Effector memory CD4-positive, alpha-beta T cell (primary cell): ENCODE measurements at regions not wholly inside any gene's neighbourhood (a gene's known extent, or its start where the extent isn't known, plus 50 kb on each side); places are given as distances from the start of the nearest gene placed in this dataset.
"Not testable (repeated sequence)": the region's sequence is repeated elsewhere in the genome, so short reads cannot be mapped to it uniquely, and the experiment has no call there.

Experiments used
- DNase-seq, 3 donors: peaks; one replicate each; pipeline ENCODE4 v3.0.0-alpha.2; 2020
- H3K27ac ChIP-seq: 2 replicates; pipeline ENCODE4 v1.7.0; 2013; ENCODE audit warnings: mild to moderate bottlenecking, low read length, moderate library complexity; ENCODE audit not compliant: insufficient read depth, poor library complexity, severe bottlenecking
- H3K27me3 ChIP-seq: replicated peaks from 2 replicates; pipeline ENCODE4 v1.7.0; 2013; ENCODE audit warnings: mild to moderate bottlenecking, low read length; ENCODE audit not compliant: insufficient read depth, control insufficient read depth, poor library complexity, severe bottlenecking
- H3K36me3 ChIP-seq: 2 replicates; pipeline ENCODE4 v1.7.0; 2013; ENCODE audit warnings: mild to moderate bottlenecking, low read length, moderate library complexity; ENCODE audit not compliant: control insufficient read depth, insufficient read depth
- H3K4me1 ChIP-seq: 2 replicates; pipeline ENCODE4 v1.7.0; 2013; ENCODE audit warnings: low read length, mild to moderate bottlenecking; ENCODE audit not compliant: control insufficient read depth, insufficient read depth, poor library complexity, severe bottlenecking
- H3K4me3 ChIP-seq: 2 replicates; pipeline ENCODE4 v1.7.0; 2013; ENCODE audit warnings: low read length, low read depth, mild to moderate bottlenecking; ENCODE audit not compliant: insufficient read depth, poor library complexity, severe bottlenecking
- H3K9me3 ChIP-seq: 2 replicates; pipeline ENCODE4 v1.7.0; 2013; ENCODE audit warnings: mild to moderate bottlenecking, low read length, moderate library complexity; ENCODE audit not compliant: control insufficient read depth

DNA sequence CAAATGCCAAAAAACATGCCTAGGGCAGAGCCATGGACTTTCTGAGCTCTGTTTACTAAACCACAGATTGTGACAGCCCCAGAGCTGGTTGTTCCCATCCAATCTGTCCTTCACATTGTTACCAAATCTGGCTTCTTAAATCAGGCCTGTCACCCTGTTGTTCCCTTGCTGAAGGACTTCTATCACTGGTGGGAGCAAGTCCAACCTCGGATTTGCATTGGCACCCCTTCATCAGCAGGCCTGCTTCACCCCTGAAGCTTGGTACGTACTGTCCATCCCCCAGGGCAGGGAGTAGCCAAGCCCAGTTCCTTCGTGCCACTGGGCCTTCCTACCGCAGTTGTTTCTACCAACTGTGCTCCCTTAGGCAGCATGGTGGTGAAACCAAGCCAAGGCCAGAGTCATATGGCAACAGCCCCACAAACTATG is 357.3 kb upstream of the JARID2 start:
- Histone ChIP-seq H3K36me3 (no peaks in the 10 kb centered on the region), H3K4me3 (no peak overlapping the region), H3K9me3 (no peaks in the 10 kb centered on the region), H3K4me1 (no peaks in the 10 kb centered on the region), H3K27me3 (no peaks in the 10 kb centered on the region), H3K27ac (no peak overlapping the region)
- DNase-seq, result no peak

DNA sequence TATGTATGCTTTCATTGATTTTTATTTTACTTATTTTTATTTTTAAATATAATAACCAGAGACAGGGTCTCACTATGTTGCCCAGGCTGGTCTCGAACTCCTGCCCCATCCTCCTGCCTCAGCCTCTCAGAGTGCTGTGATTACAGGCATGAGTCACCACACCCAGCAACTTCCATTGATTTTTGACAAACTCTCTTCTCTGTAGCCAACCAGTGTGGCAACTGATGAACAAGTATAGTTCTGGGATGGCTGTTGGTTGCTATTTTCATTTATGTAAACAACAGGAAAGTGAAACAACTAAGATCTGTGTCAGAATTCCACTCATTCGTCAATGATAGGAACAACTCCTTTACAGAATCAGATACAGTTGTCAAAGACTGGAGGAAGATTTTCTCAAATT is 356.7 kb upstream of the JARID2 start:
- H3K36me3 ChIP-seq, result no peaks in the 10 kb centered on the region
- no peaks in the 10 kb centered on the region for H3K4me1 ChIP-seq
- H3K27ac ChIP-seq, result no peak overlapping the region
- no peaks in the 10 kb centered on the region for H3K9me3 ChIP-seq
- no peaks in the 10 kb centered on the region for H3K27me3 ChIP-seq
- DNase-seq, result no peak
- no peak overlapping the region for H3K4me3 ChIP-seq

DNA sequence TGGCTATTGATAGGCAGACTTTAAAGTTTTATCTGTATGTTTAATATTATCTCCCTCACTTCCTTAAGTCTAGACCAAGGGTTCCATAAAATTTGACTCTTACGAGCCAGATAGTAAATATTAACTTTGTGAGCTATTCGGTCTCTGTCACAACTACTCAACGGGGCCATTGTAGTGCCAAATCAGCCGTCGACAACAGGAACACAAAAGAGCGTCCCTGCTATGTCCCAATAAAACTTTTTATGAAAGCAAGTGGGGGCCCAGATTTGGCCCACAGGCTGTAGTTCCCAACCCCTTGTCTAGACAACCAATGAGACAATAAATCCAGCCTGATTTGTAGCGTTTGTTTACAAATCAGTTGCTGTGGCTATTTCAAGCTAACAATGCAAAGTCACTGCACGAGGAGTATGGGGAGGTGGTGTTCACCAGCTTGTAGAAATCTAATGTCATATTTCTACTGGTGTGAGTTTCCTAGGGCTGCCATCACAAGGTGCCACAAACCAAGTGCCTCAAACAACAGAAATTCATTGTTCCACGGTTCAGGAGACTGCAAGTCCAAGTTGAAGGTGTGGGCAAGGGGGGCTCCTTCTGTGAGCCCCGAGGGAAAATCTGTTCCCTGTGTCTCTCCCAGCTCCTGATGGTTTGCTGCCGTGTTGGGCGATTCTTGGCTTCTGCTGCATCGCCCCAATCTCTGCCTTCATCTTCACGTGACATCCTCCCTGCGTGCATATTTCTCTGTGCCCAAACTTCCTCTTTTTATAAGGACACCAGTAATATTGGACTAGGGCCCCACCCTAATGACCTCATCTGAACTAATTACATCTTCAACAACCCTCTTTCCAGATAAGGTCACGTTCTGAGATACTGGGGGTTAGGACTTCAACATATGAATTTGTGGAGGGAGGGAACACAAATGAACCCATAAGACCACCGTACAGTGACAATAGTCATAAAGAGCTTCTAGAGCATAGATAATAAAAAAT is 356.0 kb upstream of the JARID2 start:
- Histone ChIP-seq H3K27ac (no peak overlapping the region), H3K4me1 (no peaks in the 10 kb centered on the region), H3K27me3 (no peaks in the 10 kb centered on the region), H3K9me3 (no peaks in the 10 kb centered on the region), H3K36me3 (no peaks in the 10 kb centered on the region), H3K4me3 (no peak overlapping the region)
- DNase-seq, result no peak

DNA sequence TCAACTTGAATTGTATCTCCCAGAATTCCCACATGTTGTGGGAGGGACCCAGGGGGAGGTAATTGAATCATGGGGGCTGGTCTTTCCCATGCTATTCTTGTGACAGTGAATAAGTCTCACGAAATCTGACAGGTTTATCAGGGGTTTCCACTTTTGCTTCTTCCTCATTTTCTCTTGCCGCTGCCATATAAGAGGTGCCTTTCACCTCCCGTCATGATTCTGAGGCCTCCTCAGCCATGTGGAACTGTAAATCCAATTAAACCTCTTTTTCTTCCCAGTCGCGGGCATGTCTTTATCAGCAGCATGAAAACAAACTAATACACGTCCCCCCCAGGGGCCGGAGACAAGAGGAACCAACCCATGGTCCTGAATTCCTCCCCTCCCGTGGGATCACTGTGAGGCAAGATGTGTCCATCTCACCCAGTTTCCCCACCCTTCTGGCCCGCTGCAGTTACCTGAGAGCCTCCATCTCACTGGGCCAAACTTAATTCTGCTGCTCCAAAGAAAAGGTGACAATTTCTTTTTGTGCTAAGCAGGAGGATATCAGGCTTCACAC is 354.0 kb upstream of the JARID2 start:
- H3K9me3 ChIP-seq, H3K27ac ChIP-seq, H3K4me3 ChIP-seq, H3K4me1 ChIP-seq, DNase-seq, H3K36me3 ChIP-seq, H3K27me3 ChIP-seq: not testable (repeated sequence)

DNA sequence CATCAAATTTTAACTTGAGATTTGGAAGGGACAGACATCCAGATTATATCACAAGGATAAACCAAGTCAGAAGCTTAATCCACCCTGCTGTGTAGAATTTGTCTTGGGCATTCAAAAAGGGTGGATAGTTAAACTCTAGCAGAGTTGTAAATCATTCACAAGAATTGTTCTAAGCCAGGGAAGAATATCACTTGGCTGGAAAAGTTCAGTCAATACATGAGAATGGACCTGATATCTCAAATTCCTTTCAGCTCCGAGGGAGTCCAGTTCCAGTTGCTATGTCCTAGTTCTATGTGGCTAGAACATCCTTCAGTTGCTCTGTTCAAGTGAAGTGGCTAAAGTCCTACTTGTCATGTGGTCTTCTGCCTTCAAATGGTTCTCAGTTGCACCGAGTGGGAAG is 351.8 kb upstream of the JARID2 start:
- no peak overlapping the region for H3K4me3 ChIP-seq

DNA sequence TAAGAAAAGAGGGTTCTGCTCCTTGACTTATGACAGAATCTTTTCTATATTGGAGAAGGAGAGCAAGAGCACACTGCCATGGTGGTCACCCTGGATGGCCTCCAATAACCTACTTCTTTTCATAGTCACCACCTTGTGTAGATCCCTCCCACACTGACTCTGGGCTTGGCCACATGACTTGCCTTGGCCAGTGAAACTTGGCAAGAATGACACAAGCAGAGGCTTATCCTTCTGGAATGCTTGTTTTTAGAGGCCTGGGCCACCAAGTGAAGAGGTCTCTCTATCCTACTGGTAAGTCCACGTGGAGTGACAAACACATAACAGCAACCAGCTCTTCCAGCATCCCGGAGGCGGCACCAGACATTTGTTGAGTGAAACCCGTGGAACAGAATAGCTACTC is 349.4 kb upstream of the JARID2 start:
- no peak overlapping the region for H3K27ac ChIP-seq
- H3K4me3 ChIP-seq, result no peak overlapping the region
- H3K36me3 ChIP-seq, result no peaks in the 10 kb centered on the region
- H3K9me3 ChIP-seq, result no peaks in the 10 kb centered on the region
- H3K4me1 ChIP-seq, result no peaks in the 10 kb centered on the region
- DNase-seq, result no peak
- no peaks in the 10 kb centered on the region for H3K27me3 ChIP-seq

More for the DNA sequence above, 351.8 kb upstream of the JARID2 start:
- Histone ChIP-seq H3K36me3 (no peaks in the 10 kb centered on the region), H3K4me1 (no peaks in the 10 kb centered on the region), H3K27me3 (no peaks in the 10 kb centered on the region), H3K9me3 (no peaks in the 10 kb centered on the region), H3K27ac (no peak overlapping the region)
- DNase-seq, result no peak

DNA sequence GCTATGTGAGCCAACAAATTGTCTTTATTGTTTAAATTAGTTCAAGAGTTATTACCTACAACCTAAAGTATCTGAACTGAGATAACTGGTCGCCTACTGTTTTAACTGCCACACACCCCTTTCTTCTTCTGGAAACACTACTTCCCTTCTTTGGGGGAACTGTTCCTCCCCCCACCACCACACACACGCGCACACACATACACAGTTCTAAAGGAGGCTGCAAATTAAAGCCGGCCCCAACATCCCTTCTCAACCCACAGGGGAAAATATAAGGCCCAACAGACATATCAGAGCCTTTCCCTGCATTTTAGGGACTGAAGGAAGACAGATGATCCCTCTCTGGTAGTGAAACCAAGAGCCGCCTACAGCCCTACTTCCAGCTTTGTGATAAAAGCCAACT is 348.0 kb upstream of the JARID2 start:
- no peak for DNase-seq
- no peaks in the 10 kb centered on the region for H3K27me3 ChIP-seq
- no peaks in the 10 kb centered on the region for H3K9me3 ChIP-seq
- no peaks in the 10 kb centered on the region for H3K36me3 ChIP-seq
- no peak overlapping the region for H3K27ac ChIP-seq
- H3K4me1 ChIP-seq, result no peaks in the 10 kb centered on the region
- H3K4me3 ChIP-seq, result no peak overlapping the region

DNA sequence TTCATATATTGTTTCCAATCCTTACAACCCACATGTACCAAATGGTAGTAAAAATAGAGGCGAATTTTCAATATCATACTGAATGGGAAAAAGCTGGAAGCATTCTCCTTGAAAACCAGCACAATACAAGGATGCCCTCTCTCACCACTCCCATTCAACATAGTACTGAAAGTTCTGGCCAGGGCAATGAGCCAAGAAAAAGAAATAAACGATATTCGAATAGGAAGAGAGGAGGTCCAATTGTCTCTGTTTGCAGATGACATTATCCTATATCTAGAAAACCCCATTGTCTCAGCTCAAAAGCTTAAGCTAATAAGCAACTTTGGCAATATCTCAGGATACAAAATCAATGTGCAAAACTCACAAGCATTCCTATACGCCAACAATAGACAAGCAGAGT is 346.4 kb upstream of the JARID2 start:
- not testable (repeated sequence) for H3K27me3 ChIP-seq, H3K36me3 ChIP-seq, DNase-seq, H3K4me3 ChIP-seq, H3K27ac ChIP-seq, H3K9me3 ChIP-seq, H3K4me1 ChIP-seq

DNA sequence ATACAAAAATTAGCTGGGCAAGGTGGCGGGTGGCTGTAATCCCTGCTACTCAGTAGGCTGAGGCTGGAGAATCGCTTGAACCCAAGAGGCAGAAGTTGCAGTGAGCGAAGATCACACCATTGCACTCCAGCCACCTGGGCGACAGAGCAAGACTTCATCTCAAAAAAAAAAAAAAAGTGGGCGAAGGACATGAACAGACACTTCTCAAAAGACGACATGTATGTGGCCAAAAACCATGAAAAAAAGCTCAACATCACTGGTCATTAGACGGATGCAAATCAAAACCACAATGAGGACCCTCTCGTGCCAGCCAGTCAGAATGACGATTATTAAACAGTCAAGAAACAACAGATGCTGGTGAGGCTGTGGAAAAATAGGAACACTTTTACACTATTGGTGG is 344.9 kb upstream of the JARID2 start:
- DNase-seq, result no peak
- Histone ChIP-seq H3K27ac (no peak overlapping the region), H3K36me3 (no peaks in the 10 kb centered on the region), H3K9me3 (no peaks in the 10 kb centered on the region), H3K4me1 (no peaks in the 10 kb centered on the region), H3K4me3 (no peak overlapping the region), H3K27me3 (no peaks in the 10 kb centered on the region)
